ENCODE measurements at regions not wholly inside any gene's neighbourhood (a gene's known extent, or its start where the extent isn't known, plus 50 kb on each side); places are given as distances from the start of the nearest gene placed in this dataset.

DNA sequence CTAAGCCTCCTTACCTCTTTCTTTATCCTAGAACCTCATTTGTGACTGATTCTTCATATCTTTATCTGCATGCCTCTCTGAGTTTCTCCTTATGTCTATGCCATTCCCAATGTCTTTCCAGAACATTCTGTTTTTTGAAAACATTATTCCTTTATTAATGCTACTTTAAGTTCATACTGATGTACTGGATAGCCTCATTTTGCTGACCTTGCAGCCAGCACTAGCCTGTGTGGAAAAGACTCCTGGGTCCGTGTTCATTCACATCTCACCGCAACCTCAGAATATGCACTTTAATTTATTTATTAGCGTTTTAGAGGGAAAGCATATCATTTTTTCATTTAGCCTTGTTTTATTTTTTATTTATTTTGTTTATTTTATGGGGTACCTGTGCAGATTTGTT is 208.1 kb upstream of the NPVF start:
- Mint-ChIP-seq H3K4me3 (no peak overlapping the region), H3K27me3 (ENCODE audit: insufficient read depth) (no peaks in the 10 kb centered on the region; the same call in 1 of the 2 replicates), H3K27ac (no peak overlapping the region), H3K36me3 (ENCODE audit: low read depth) (no peaks in the 10 kb centered on the region; the same call in 1 of the 2 replicates), H3K4me1 (ENCODE audit: low read depth) (no peaks in the 10 kb centered on the region), H3K9me3 (peaks cover 55% of the 10 kb centered on the region)
- TF ChIP-seq, protein P1, sequence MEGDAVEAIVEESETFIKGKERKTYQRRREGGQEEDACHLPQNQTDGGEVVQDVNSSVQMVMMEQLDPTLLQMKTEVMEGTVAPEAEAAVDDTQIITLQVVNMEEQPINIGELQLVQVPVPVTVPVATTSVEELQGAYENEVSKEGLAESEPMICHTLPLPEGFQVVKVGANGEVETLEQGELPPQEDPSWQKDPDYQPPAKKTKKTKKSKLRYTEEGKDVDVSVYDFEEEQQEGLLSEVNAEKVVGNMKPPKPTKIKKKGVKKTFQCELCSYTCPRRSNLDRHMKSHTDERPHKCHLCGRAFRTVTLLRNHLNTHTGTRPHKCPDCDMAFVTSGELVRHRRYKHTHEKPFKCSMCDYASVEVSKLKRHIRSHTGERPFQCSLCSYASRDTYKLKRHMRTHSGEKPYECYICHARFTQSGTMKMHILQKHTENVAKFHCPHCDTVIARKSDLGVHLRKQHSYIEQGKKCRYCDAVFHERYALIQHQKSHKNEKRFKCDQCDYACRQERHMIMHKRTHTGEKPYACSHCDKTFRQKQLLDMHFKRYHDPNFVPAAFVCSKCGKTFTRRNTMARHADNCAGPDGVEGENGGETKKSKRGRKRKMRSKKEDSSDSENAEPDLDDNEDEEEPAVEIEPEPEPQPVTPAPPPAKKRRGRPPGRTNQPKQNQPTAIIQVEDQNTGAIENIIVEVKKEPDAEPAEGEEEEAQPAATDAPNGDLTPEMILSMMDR (IDR thresholded peaks at IDR 0.05), result no peak
- no peak for DNase-seq

DNA sequence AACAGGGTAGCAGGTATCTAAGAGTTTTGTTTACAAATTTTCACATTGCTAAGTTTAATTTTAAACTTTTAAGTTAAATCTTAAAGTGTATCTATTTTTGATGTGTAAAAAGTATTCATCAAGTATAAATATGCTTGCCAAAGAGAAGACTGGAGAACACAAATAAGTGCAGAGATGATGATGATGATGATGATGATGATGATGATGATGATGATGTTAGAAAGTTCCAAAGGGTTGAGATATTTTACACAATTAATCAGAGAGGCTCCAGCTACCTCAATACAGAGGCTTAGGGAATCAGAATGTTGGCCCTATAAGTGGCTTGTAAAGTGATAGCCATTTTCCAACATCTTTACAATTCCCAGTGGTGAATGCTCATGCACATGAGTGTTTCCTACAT is 209.0 kb upstream of the NPVF start:
- Mint-ChIP-seq H3K36me3 (ENCODE audit: low read depth) (no peaks in the 10 kb centered on the region; the same call in 1 of the 2 replicates), H3K27ac (no peak overlapping the region), H3K4me1 (ENCODE audit: low read depth) (no peaks in the 10 kb centered on the region), H3K4me3 (no peak overlapping the region), H3K27me3 (ENCODE audit: insufficient read depth) (no peaks in the 10 kb centered on the region), H3K9me3 (peaks cover 57% of the 10 kb centered on the region)
- TF ChIP-seq, protein P1 (IDR thresholded peaks at IDR 0.05), result no peak
- DNase-seq, result no peak

DNA sequence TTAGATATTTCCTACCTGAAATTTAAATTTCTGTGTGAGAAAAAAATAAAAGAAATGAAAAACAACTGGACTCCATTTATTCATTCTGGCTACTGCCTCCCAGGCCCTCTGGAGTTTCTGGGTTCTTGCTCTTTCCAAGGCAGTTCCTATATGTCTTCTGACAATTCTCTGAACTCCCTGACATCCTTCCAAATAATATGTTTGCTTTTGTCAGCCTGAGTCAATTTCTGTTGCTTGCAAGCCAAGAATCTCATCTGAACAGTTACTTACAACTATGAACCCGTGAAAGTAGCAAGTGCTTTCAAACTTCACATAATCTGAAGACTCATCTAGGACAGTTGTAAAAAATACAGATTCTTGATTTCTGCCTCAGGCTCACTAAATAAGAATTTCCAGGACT is 216.7 kb upstream of the NPVF start:
- TF ChIP-seq, protein P1 (IDR thresholded peaks at IDR 0.05), result no peak
- Mint-ChIP-seq H3K27ac (no peak overlapping the region), H3K4me3 (no peak overlapping the region), H3K4me1 (ENCODE audit: low read depth) (no peaks in the 10 kb centered on the region), H3K27me3 (ENCODE audit: insufficient read depth) (no peaks in the 10 kb centered on the region), H3K36me3 (ENCODE audit: low read depth) (no peaks in the 10 kb centered on the region; the same call in 1 of the 2 replicates), H3K9me3 (peaks cover 47% of the 10 kb centered on the region)
- DNase-seq, result no peak

DNA sequence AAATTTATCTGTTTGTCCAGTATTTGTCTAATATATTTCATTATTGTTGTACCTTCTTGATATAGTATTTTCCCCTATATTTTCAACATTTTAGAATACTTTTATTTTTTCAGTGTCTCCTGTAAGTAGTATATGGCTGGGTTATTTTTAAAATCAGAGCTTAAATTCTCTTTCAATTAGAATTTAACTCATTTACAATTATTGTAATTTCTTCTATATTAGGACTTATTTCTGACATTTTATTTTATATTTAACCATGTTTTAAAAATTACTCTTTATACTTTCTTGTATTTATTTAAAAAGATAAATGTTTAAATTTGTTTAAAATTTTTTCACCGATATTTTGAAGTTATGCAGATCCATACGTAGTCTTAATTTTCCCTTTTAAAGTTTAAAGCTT is 220.0 kb upstream of the NPVF start:
- Mint-ChIP-seq H3K9me3 (peaks cover 23% of the 10 kb centered on the region), H3K27ac (no peak overlapping the region), H3K4me1 (ENCODE audit: low read depth) (no peaks in the 10 kb centered on the region), H3K36me3 (ENCODE audit: low read depth) (no peaks in the 10 kb centered on the region), H3K27me3 (ENCODE audit: insufficient read depth) (no peaks in the 10 kb centered on the region), H3K4me3 (no peak overlapping the region)
- DNase-seq, result no peak
- TF ChIP-seq, protein P1 (IDR thresholded peaks at IDR 0.05), result no peak

DNA sequence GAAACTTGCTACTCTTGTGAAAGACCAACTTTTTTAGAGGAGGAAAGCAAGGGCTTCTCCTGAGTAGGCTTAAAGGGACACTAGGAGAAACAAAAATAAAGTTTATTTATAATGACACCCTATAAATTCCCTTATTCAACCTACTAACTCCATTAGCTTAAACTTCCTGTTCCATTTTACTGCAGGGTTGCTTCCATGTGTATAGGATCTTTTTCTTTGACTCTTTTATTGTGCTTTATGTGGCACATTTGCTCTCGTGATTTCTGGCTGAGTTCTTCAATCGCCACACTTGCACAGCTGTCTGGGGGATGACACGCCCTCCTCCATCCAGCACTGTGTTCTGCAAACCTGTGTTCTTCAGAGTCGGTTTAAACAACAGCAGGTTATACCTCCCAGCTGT is 225.7 kb upstream of the NPVF start:
- H3K4me3 Mint-ChIP-seq, result no peak overlapping the region
- H3K9me3 Mint-ChIP-seq, result peaks cover 19% of the 10 kb centered on the region
- no peaks in the 10 kb centered on the region for H3K4me1 Mint-ChIP-seq (ENCODE audit: low read depth)
- H3K27ac Mint-ChIP-seq, result no peak overlapping the region
- TF ChIP-seq, protein P1 (IDR thresholded peaks at IDR 0.05), result no peak
- H3K27me3 Mint-ChIP-seq (ENCODE audit: insufficient read depth), result no peaks in the 10 kb centered on the region; the same call in 1 of the 2 replicates
- no peak for DNase-seq
- H3K36me3 Mint-ChIP-seq (ENCODE audit: low read depth), result no peaks in the 10 kb centered on the region

DNA sequence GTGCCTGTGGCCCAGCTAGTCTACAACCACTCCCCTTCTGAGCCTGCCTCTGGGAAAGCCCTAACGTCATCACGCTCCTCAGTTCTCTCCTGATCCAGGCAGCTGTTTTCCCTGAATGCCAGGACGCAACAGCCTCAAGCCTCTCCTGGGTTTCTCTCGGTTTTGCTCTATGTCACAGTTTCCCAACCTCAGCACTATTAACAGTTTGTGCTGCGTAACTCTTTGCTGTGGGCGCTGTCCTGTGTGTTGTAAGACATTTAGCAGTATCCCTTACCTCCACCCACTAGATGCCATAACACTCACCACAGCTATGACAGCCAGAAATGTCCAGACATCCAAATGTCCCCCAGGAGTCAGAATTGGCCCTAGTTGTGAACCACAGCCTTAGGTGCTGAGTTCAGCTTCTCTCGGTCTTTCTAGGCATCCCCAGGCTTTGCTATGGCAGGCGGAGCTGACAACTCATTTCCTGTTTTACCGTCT is 226.3 kb upstream of the NPVF start:
- TF ChIP-seq, protein P1 (IDR thresholded peaks at IDR 0.05), result no peak
- Mint-ChIP-seq H3K4me1 (ENCODE audit: low read depth) (no peaks in the 10 kb centered on the region), H3K4me3 (peak overlapping the region; percentile 40; the same call in 1 of the 2 replicates), H3K27me3 (ENCODE audit: insufficient read depth) (no peaks in the 10 kb centered on the region; the same call in 1 of the 2 replicates), H3K9me3 (peaks cover 19% of the 10 kb centered on the region), H3K27ac (no peak overlapping the region), H3K36me3 (ENCODE audit: low read depth) (no peaks in the 10 kb centered on the region)
- DNase-seq, result no peak

All from HFFc6 (cell line).